ENCODE measurements at regions not wholly inside any gene's neighbourhood (a gene's known extent, or its start where the extent isn't known, plus 50 kb on each side); places are given as distances from the start of the nearest gene placed in this dataset.
"Not testable (repeated sequence)": the region's sequence is repeated elsewhere in the genome, so short reads cannot be mapped to it uniquely, and the experiment has no call there.

DNA sequence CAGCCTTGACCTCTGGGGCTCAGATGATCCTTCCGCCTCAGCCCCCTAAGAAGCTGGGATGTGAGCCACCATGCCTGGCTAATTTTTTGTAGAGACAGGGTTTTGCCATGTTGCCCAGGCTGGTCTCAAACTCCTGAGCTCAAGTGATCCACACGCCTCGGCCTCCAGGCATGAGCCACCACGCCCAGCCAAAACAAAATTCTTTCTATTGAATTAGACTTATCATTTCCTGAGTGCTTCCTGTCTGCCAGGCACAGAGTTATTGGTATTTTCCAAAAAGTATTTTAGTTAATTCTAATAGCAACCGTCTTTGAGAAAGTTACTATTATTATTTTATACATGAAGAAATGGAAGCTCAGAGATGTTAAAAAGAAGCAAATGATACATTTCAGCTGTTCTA is 61.4 kb upstream of the LMO2 start:
- H3K4me3 ChIP-seq (ENCODE audit: low read depth, low read length), result no peak overlapping the region
- no peak for DNase-seq (ENCODE audit: low read depth, low spot score)
- TF ChIP-seq, protein P1, sequence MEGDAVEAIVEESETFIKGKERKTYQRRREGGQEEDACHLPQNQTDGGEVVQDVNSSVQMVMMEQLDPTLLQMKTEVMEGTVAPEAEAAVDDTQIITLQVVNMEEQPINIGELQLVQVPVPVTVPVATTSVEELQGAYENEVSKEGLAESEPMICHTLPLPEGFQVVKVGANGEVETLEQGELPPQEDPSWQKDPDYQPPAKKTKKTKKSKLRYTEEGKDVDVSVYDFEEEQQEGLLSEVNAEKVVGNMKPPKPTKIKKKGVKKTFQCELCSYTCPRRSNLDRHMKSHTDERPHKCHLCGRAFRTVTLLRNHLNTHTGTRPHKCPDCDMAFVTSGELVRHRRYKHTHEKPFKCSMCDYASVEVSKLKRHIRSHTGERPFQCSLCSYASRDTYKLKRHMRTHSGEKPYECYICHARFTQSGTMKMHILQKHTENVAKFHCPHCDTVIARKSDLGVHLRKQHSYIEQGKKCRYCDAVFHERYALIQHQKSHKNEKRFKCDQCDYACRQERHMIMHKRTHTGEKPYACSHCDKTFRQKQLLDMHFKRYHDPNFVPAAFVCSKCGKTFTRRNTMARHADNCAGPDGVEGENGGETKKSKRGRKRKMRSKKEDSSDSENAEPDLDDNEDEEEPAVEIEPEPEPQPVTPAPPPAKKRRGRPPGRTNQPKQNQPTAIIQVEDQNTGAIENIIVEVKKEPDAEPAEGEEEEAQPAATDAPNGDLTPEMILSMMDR (IDR thresholded peaks at IDR 0.05; ENCODE audit: insufficient read depth, low read length, missing control alignments), result no peak
- ChIA-PET POLR2A (no interaction called here), CTCF (interaction anchor here (0.9 to 2.0 kb wide), 3 partner anchors 18 to 95 kb away, joined by 3 to 6 read pairs (median 4); no protein-coding TSS in a partner anchor)

DNA sequence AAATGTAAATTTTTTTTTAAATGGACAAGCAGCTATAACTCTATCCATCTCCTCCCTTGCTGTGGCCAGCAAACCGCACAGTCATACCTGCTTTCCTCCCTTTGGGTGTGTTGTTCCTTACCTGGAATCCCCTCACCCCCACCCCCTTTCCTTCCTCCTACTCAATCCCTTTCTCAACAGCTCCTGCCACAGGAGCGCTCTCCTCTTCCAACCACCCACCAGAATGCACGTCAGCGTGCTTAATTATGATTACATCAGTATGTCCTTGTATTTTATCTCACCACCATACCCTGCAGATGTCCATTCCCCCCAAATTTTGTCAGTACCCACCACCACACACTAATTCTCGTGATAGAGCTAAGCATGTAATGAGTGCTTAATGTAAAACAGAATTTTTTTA is 60.9 kb upstream of the LMO2 start:
- DNase-seq (ENCODE audit: low read depth, low spot score), result no peak
- no peak overlapping the region for H3K4me3 ChIP-seq (ENCODE audit: low read depth, low read length)
- TF ChIP-seq, protein P1 (IDR thresholded peaks at IDR 0.05; ENCODE audit: insufficient read depth, low read length, missing control alignments), result no peak
- CTCF ChIA-PET, result interaction anchor here (1.1 to 2.0 kb wide), 2 partner anchors 44 to 95 kb away, joined by 4 to 6 read pairs; no protein-coding TSS in a partner anchor
- POLR2A ChIA-PET, result no interaction called here

DNA sequence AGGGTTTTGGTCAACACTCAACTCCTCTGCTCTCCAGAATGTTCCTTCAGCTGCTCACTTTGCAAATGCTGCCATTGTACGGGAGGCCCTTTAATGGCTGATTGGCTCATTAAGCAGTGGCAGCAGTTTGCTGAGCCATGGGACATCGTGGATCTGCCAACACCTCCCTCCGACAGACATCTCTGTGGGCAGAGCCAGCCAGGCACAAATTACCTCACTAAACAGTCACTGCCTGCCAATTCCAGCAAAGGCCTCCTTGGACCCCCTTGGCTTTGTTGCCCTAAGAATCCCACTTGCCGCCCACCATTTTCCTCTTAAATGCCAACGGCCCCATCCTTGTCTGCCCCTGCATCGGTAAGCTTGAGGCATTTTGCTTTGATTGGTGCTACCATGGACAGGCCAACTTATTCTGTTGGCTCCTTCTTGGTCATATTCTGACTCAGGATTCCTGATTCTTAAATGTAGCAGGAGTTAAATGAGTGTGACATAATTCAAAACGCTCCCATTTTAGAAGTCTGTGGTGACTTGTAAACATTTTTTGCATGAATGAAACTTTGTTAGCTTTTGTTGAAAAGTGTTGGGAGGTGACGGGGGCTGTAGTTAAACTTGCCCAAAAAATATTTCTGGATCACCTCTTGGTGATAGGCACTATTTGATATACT is 57.5 kb upstream of the LMO2 start:
- no peak for DNase-seq (ENCODE audit: low read depth, low spot score)
- H3K4me3 ChIP-seq (ENCODE audit: low read depth, low read length), result no peak overlapping the region
- CTCF ChIA-PET, result no interaction called here
- POLR2A ChIA-PET, result no interaction called here
- TF ChIP-seq, protein P1 (IDR thresholded peaks at IDR 0.05; ENCODE audit: insufficient read depth, low read length, missing control alignments), result no peak

DNA sequence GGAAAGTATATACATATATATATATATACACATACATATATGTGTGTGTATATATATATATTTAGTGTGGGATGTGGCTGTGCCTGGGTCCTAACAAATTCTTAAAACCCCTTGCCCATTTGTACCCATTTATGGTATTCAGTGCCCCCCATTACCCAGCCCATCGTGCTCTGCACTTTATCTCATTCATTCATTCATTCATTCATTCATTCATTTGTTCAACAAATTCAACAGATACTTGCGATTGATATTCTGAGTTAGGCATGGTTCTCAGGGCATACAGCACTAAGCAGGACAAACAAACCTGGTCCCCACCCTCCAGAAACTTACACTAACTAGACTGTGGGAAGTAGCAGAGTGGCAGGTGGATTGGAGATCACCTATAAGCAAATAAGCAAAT is 56.6 kb upstream of the LMO2 start:
- ChIA-PET CTCF (no interaction called here), POLR2A (no interaction called here)
- no peak overlapping the region for H3K4me3 ChIP-seq (ENCODE audit: low read depth, low read length)
- TF ChIP-seq, protein P1 (IDR thresholded peaks at IDR 0.05; ENCODE audit: insufficient read depth, low read length, missing control alignments), result no peak
- DNase-seq (ENCODE audit: low read depth, low spot score), result no peak

DNA sequence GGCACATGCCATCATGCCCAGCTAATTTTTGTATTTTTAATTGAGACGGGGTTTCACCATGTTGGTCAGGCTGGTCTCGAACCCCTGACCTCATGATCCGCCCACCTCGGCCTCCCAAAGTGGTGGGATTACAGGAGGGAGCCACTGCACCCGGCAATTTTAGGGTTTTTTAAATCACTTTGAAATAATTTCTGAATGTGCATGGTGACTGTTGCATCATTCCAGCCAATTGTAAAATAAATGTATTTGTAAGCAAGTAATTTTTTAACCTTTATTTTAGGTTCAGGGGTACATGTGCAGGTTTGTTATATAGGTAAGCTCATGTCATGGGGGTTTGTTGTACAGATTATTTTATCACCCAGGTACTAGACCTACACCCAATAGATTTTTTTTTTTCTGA is 56.0 kb upstream of the LMO2 start:
- DNase-seq (ENCODE audit: low read depth, low spot score); H3K4me3 ChIP-seq (ENCODE audit: low read depth, low read length); POLR2A ChIA-PET: not testable (repeated sequence)
- CTCF ChIA-PET, result interaction anchor here (0.7 kb wide), 1 partner anchor 41 kb away, joined by 3 read pairs; no protein-coding TSS in a partner anchor

DNA sequence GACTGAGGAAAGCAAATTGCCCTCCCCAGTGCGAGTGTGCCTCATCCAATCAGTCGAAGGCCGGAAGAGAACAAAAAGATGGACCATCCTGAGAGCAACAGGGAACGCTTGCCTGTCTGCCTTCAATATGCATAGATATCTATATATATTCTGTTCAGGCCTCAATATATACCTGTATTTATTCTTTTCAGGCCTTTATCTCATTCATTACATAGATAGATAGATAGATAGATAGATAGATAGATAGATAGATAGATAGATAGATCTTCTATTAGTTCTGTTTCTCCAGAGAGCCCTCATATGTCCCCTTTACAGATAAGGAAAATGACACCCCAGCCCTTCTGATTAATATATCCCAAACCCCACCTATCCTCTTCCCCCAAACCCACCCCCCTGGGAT is 55.1 kb upstream of the LMO2 start:
- H3K4me3 ChIP-seq (ENCODE audit: low read depth, low read length), result no peak overlapping the region
- CTCF ChIA-PET, result no interaction called here
- DNase-seq (ENCODE audit: low read depth, low spot score), result no peak
- POLR2A ChIA-PET, result no interaction called here
- TF ChIP-seq, protein P1 (IDR thresholded peaks at IDR 0.05; ENCODE audit: insufficient read depth, low read length, missing control alignments), result no peak
